Suppressor macrophage (primary cell): ENCODE measurements at regions not wholly inside any gene's neighbourhood (a gene's known extent, or its start where the extent isn't known, plus 50 kb on each side); places are given as distances from the start of the nearest gene placed in this dataset.
"Not testable (repeated sequence)": the region's sequence is repeated elsewhere in the genome, so short reads cannot be mapped to it uniquely, and the experiment has no call there.

Experiments used
- DNase-seq, 4 experiments: peaks; one replicate each; pipeline ENCODE4 v3.0.0-alpha.2; 2020 to 2022

DNA sequence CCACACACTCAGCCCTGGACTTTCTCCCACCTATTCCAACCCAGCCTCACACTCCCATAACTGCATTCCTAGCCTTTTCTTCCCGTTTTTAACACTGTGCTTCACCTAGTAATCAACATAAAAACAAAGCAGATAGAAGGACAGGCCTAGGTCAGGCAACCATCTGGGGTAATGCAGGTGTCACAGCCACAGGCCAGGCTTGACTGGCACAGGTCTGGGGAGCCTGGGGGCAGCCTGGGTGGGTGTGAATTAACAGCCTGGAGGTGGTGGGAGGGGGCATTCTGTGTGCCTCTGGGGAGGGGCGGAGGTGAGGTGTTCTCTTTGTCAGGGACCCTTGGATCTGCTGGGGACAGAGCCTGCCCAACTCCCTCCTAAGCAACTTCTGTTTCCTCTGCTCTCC, 332.6 kb downstream of the BCL2L11 start:
- not testable (repeated sequence) for DNase-seq

GRCh38 chr2:111453816-111454215, 333.1 kb downstream of the BCL2L11 start:
- not testable (repeated sequence) for DNase-seq

GRCh38 chr2:111454404-111454803, 333.7 kb downstream of the BCL2L11 start:
- peak; percentile 13 to 60 (median 47) for DNase-seq

DNA sequence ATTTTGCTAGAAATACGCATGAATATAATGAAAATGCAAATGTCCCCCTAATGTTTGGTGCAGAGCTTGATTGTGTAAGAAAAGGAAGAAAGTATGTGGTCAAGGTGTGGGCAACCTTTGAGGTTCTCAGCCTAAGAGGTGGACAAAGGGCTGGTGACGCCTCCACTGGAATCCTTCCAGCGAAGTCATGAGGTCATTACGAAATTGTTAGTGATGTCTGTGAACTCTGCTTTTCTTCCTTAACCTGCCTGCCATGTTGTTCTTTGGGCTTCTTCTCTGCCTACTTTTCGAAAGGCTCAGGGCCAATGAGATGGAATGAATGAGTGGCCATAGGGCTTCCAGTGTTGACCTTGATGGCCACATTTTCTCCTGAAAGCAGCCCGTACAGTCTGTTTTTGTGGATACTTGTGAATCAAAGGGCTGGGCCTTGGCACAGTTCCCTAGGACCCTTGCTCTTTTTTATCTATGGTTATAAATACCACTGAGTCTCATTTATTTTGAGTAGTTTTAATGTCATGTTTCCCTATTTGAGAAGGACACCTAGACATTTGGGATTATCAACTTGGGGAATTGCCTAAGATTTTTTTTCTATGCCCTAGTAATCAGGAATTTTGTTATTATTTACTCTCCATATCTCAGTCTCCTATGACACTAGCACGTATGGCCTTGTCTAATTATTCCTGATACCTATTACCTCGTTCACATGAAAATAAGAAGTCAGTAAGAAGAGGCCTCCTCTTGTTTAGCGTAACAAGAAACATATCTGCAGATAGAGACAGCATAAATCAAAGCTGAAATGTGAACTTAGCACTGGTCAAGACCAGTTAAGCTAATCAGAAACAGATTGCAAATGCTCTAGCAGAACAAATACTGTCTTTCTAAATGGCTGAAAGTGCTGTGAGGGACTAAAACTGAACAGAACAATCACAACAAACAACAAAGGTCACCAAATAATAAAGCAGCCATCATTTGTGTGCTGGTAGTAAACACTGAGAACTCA, 334.6 kb downstream of the BCL2L11 start:
- DNase-seq: not testable (repeated sequence)

DNA sequence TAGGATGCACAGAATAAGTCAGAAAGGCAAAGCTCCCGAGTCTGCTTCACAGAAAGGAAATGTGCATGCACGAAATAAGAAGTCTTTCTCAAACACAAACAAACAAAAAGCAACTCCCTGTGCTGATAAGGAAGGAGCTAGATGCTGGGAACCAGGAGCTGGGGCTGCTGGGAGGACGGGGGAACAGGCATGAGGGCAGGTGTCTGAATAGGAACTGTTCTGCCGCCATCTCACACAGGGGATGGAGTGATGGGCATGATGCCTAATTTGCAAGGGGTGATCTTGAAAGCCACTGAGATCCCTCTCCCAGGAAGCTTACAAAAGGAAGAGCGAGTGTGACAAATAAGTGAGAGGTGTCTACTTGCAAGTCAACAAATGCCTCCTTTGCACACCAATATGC, 336.5 kb downstream of the BCL2L11 start:
- not testable (repeated sequence) for DNase-seq

DNA sequence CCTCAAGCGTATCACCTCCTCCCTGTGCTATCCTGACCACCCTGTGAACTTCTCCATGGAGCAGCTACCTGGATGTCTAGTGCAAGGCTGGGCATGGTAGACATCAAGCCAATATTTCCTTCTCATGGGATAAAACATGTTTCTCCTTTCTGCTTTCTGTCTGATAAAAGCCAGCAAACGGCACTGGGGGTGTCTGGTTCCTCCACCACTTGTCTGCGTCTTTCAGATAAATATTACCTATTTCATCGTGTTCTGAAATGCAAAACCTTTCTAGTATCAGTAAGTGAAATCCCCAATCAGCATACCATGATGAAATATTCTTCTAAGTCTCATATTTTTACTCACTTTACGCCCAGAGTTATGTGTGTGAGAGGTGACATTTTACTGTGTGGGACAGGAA, 340.2 kb downstream of the BCL2L11 start:
- DNase-seq: not testable (repeated sequence)

DNA sequence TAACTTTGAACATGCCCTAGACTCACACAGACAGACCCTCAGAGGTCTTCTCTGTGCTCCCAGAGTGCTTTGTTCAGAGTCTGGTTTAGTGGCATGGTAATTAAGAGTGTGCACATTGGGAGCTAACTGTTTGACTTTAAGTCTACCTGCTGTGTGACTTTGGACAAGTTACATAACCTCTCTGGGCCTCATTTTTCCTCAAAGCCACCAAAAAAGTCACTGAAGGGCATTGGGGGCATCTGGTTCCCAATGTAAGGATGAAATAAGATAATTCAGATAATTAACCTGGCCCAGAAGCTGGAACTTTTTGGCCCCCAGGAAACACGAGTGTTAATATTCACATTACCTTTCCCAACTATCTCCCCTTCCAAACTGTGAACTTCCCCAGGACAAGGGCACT, 341.1 kb downstream of the BCL2L11 start:
- DNase-seq: not testable (repeated sequence)

- not testable (repeated sequence) for DNase-seq
These were observed 341.9 kb downstream of the BCL2L11 start for GRCh38 chr2:111462572-111462971.

GRCh38 chr2:111463238-111463848, 342.6 kb downstream of the BCL2L11 start:
- DNase-seq: not testable (repeated sequence)

GRCh38 chr2:111463956-111464355, 343.2 kb downstream of the BCL2L11 start:
- not testable (repeated sequence) for DNase-seq

- not testable (repeated sequence) for DNase-seq
These were observed 343.7 kb downstream of the BCL2L11 start for GRCh38 chr2:111464367-111464766.

GRCh38 chr2:111465521-111465920, 344.8 kb downstream of the BCL2L11 start:
- DNase-seq: not testable (repeated sequence)

- not testable (repeated sequence) for DNase-seq
These were observed 346.0 kb downstream of the BCL2L11 start for GRCh38 chr2:111466744-111467143.

DNA sequence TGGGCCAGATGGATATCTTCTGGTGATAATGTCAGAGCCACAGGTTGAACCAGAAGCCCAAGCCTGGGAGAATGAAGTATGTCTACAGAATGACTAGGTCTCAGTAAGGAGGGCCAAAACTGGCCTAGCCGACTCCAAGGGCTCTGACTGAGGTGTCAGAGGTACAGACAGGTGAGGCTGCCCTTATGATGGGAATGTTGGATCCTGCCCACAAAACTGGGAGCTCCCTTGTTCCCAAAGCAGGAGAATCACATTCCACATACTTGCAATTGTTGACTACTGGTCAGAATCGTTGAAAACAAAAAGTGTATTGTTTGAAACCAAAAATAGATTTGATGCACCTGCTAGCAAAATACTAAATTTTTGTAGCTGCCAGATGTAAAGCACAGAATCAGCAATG, 350.2 kb downstream of the BCL2L11 start:
- DNase-seq: not testable (repeated sequence)

DNA sequence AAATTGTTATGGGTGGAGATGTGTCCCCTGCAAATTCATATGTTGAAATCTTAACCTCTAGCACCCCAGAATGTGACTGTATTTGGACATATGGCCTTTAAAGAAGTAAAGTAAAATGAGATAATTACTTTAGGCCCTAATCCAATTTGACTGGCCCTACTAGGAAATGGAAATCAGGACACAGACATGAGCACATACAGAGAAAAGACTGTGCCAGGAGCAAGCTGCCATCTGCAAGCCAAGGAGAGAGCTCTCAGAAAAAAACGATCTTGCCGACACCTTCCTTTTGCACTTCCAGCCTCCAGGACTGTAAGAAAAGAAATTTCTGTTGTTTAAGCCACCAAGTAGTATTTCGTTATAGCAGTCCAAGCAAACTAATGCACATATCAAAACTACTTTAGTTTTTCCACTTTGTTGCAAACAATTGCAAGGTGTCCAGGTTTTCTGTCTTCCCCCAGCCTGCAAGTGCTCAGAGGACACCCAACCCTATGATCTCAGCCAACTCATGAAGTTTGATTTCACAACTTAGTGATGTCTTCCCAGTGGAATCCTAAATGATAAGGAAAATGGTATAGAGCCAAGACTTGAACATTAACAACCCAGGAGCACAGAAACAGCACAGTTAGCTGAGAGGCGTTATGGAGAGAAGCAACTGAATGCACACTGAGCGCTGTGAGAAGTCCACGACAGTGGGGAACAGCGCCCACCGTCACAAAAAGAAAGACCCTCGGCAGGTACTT, 351.2 kb downstream of the BCL2L11 start:
- not testable (repeated sequence) for DNase-seq

DNA sequence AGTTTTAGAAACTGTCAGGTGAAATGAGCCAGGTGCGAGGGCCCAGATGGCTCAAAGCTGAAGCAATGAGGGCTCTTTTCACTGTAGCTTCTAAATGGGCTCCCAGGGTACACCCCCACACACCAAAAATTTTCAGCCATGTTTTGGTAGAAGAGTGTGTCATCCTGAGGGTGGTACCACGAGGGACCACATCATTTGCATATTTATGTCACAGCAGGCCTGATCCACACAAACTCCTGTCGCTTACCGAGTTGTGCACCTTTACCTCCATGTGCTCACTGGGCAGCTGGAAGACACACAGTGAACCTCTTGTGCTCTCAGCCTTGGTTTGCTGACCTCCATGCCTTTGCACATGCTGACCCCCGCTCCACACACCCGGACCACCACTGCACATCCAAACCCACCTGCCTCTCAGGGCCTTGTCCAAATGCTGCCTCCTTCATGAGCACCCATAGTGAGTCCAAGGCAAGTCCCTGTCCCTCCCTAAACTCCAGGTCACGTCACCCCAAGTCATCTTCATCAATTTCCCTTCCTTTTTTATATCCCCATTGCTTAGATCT, 352.2 kb downstream of the BCL2L11 start:
- not testable (repeated sequence) for DNase-seq

GRCh38 chr2:111473522-111473921, 352.8 kb downstream of the BCL2L11 start:
- not testable (repeated sequence) for DNase-seq

- not testable (repeated sequence) for DNase-seq
These were observed 353.5 kb downstream of the BCL2L11 start for GRCh38 chr2:111474198-111474705.

DNA sequence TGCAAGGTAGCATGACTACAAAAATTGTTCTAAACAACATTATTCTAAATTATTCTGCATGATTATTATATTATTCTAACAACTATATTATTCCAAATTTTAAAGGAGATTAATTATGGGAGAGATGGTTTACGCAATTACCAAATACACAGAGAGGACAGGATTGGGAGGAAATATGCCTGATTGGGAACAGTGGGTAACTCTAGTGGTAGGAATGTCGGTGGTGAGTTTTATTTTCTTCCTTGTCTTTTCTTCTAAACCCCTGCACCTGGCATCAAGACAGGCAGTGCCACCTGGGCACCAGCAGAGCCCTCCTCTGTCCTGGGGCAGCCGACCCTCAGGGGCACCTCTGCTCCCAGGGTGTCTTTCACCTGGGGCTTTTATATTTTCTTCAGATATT, 357.6 kb downstream of the BCL2L11 start:
- not testable (repeated sequence) for DNase-seq

GRCh38 chr2:111478871-111479318, 358.2 kb downstream of the BCL2L11 start:
- DNase-seq: peak in 2 of 4 experiments; percentile 30 to 33

GRCh38 chr2:111480016-111480625, 359.4 kb downstream of the BCL2L11 start:
- DNase-seq: peak; percentile 47 to 73 (median 52)

- peak; percentile 7 to 33 (median 19) for DNase-seq
These were observed 359.9 kb downstream of the BCL2L11 start for GRCh38 chr2:111480633-111481032.
